HG03342 (cell line): ENCODE measurements at regions not wholly inside any gene's neighbourhood (a gene's known extent, or its start where the extent isn't known, plus 50 kb on each side); places are given as distances from the start of the nearest gene placed in this dataset.

Experiments
- ATAC-seq: cut with Tn5 transposase; IDR thresholded peaks from one replicate; pipeline ENCODE4 v1.9.1; 2021; ENCODE audit warnings: mild to moderate bottlenecking, moderate library complexity; ENCODE audit not compliant: unreplicated experiment

DNA sequence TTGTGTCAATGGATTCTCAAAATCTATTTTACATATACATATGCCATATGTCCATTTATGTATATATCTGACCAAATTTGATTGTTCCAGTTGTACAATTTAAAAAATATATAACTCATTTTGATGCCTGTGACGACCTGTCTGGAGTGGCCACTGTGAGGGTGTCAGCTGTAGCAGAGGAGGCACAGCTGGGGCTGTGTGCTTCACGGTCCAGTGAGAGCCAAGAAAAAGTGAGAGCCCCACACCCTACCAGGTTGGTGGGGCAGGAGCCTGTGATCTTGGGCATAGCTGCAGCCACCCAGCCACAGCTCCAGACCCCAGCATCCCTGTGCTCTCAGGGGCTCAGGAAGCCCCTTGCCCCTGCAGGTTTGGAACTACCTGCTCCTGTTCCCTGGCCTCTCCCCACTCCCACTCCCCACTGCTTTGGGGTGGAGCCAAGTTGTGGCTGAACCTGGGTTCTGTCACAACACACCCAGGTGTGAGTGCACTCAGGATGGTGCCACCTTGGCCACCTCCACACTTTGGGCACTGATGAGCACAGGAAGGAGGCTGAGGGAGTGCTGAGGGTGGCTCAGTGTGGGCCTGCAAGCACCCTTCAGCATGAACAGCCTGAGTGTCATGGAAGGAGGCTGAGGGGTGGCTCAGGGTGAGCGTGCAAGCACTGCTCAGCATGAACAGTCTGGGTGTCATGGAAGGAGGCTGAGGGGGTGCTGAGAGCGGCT lies 161.1 kb upstream of the ROBO1 start:
- no peak for ATAC-seq

DNA sequence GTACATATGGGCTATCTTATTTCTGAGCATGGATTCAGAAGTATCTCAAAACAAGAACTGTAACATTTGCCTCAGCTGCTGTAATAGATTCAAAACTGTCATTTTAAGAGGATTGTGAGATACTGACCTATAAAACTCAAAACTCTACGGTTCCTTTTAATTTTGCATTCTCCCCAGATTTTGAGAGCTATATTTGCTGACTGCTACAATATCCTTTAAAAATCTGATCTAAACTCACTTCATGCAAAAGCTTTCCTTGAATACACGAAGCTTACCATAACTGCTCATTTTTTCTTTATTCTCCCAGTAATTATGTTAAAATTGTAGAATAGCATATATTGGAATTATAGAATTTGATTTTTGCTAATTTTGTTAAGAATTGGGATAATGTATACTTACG lies 158.7 kb upstream of the ROBO1 start:
- no peak for ATAC-seq

DNA sequence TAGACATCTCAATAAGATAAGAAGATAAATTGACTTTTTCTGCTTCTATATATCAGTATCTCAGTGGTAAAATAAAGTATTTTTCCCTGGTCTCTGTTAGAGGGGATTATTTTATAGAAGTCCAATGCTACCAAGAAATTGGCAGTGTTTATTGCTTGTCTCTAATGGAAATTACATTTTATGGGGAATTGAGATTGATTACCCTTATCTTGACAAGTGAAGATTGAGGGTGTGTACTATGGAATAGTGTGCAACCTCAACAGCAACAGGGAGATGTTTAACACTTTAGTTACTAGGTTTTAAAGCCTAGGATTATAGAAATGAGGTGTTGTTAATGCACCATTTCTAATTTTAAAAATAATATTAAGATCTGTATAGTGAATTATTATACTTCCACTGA lies 154.8 kb upstream of the ROBO1 start:
- no peak for ATAC-seq

DNA sequence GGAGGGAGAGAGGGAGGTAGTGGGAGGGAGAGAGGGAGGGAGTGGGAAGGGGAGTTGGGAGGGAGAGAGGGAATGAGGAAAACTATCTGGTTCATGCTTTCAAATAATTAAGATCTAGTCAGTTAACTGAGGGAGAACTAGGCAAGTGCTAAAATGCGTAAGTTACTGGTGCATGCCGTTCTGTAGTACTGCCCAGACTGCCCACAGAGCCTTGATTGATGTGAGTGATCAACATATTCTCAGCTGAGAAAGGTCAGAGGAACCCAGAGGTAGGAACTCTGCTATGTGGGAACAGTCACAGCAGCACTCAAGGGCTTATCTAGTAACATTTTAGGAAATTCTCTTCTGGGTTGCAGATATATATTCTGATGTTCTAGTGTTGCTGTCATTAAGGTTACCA lies 149.8 kb upstream of the ROBO1 start:
- no peak for ATAC-seq

DNA sequence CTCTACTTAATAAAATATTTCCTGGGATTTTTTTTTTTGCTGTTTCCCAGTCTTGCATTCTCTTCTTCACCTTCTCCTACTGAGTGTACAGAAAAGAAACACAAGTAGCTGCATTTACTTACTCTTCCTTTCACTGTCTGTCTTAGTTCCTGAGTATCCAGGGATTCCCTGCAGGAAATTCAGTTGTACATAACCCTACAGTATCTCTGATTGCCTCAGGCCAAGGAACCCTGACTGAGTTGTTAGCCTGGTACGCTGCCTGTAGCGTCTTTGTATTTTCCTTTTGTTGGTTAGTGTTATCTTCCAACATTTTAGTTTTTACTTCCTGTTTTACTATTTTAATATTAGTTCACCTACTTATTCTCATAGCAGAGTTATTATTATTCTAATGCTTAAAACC lies 142.5 kb upstream of the ROBO1 start:
- no peak for ATAC-seq

DNA sequence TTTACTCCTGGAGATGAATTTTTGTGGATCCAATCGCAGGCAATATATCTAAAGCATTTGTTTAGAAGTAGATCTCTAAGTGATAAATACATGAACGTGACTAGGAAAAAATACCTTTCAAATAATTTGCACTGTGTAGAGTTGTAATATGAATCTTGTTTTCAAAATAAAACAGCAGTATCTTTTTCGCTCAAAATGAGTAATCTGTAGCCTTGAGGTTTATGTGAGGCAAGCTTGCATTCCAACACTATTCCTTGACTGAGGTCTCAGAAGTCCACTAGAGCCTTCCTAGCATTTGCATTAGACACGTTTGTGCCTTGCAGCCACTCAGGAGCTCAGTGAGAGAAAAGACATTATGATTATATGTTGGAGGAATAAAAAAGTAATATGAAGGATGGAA lies 138.3 kb upstream of the ROBO1 start:
- no peak for ATAC-seq

DNA sequence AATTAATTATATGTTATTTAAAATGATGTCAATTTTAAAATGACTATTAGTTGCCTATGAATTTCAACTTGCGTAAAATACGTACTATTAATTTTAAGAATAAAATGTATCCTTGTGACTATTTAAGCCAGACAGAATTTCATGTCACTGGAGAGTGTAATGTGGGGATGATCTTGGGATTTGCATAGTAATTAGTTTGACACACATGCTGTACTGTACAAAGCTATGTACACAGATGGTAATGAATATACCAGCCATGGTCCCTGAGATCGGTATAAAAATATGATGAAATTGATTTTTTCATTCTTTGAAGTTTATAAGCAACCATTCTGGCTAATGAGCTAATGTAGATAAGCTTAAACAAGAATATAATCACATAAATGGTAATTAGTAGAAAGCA lies 134.4 kb upstream of the ROBO1 start:
- no peak for ATAC-seq

DNA sequence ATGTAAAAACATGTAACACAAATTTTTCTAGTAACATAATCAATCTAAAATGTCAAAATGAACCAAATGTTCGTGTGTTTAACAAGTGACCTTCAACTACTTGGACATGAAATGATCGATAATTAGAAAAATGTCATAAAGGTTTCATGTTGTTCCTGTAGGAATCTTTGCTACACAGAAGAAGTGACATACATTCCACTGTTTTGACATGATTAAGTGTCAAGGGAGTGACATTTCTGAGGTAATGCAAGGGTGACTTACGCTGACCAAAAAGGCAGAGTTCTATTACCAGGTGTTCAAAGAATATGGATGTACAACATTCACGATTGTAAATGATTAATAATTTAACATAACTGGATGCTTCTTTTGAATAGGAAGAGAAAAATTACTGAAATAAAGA lies 131.1 kb upstream of the ROBO1 start:
- no peak for ATAC-seq

DNA sequence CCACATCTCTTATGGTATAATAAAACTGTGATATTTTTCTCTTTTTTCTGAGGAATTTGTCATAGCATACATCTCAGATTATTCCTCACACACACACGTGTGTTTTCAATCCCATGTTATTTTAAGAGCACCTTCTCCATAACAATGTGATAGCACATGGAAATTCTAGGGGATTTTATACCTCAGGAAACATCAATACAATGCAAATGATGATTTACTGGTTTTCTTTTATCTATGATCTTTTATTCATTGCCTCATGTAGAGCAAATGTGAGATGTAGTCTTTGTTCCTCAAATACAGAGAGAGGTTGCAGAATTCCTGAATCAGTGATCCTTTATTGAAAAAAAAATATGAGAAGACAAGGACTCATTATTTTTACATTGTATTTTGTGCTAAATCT lies 128.3 kb upstream of the ROBO1 start:
- ATAC-seq = no peak

DNA sequence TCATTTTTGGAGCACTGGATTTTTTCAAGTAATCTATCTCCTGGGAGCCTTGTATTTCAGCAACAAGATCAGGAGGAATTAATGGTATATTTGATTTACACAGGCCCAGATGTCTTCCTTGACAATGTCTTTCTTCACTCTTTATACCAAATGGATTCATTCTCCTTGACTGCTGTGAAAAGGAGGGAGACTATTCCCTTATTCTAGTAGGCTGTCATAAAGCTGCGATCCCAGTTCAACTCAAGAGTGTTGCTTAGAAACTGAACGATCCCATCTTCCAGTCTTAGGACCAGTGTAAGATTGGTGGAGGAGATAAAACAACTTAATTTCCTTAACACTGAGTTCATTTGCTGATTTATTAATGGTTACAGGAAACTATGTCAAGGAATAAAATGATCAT lies 119.4 kb upstream of the ROBO1 start:
- no peak for ATAC-seq

DNA sequence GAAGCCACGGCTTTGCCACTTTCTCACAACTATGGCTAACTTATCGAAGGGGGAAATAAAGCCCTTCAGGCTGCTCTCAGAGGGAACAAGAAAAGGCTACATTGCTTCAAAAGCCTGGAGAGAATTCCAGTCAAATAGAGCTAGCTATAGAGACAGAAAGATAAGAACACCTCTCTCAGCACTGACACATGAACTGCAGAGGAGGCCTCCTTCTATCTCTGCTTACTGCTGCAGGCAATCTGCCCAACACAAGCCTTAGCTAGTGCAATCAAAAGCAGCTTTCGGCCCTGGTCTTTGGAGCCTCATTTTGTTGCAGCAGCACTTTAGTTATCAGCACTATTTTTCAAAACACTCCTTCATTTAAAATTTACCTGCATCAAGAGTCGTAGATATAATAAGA lies 118.4 kb upstream of the ROBO1 start:
- ATAC-seq = no peak

DNA sequence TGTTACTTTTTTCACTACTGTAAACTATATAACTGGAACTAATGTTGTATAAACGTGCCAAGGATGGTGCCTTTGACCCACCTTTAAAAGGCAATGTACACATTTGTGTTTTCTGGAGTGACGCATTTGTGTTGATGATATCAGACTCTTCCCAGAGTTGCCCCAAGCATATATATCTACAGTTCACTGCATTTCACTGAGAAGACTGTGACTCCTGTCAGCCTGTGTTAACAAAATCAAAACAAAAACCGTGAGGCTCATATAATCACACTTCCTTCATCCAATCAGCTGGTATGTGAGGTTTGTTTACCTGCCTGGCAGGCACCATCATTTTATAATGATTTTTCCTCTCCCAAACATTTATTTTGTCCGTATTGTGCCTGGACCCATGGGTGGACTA lies 117.6 kb upstream of the ROBO1 start:
- no peak for ATAC-seq

DNA sequence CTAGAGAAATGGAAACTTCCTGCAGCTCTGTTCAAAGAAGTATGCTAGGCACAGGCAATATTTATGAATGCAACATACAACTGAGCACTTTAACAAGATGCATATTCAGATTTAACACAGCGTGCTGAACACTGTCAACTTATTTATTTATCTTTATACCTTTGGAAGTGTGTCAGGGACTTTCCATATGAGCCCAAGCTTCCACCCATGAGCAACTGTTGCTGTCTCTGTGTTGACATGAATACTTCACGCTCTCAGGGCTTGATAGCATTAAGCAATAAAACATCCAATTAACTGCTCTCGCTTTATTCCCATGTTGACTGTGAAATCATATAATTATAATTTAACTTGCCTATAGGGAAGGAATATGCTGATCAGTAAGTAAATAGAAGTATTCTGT lies 116.6 kb upstream of the ROBO1 start:
- ATAC-seq = no peak

DNA sequence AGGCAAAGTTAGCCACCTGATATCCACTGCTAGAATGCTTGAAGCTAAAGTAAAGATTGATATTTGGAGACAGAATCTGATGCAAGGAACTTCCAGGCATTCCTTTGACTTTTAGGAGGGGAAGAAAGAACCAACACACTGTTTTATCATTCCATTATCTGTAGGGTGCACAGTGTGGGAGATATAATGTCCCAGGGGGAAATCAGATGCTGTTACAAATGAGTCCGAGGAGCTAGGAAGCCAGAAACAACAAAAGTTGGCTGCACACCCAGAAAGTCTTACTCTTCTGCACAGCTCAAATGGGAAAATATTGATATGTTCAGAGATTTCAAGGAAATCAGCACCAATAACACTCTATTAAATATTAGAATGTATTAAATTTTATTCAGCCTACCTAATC lies 113.6 kb upstream of the ROBO1 start:
- no peak for ATAC-seq

DNA sequence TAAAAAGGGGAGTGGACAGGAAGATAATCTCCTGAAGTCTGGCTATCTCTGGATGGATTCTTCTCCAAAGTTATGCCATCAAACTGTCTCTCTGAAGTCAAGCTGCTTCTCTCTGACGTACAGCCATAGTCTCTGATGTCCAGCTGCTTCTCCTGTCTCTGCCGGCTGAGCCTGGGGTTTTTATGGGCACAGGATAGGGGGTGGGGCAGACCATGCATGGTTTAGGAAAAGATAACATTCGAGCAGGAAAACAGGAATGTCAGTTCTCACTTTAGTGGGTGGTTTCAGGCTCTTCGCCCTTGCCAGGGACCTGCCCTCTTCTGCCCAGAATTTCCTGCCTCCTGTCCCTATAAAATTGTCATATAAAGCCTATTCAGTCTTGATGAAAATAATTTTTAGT lies 110.9 kb upstream of the ROBO1 start:
- ATAC-seq = no peak

DNA sequence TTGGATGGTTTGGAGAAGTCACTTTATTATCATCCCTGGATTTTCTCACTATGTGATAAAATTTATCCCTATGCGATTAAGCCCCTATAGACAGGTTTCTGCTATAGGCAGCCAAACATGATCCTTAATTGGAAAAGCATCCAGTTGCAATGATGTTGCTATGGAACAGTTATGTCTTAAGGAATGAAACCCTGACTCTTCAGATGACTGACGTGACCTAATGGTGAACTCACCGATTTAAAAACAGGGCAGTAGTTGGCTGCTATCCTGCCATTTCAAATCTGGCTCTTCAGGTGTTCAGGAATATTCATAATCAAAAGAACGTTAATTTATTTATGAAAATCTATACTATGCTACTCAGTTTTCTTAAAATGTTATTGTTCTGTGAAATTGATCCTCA lies 106.8 kb upstream of the ROBO1 start:
- no peak for ATAC-seq

DNA sequence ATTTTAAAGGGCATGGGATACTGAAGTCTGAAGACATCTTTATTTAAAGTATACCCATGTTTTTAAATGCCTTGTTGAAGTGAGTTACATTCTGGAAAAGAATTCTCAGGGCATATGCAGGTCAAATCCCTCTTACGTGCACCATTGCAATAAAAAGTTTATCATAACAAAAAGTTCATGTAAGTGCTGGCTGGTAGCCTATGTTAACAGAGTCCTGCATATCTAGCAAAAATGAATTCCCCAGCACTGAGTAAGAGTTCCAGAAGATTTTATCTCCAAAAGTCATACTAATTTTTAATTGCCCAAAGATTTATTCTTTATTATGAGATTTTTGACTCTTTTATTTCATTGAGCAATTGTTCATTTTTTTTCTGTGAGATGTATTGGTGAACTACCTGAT lies 104.7 kb upstream of the ROBO1 start:
- no peak for ATAC-seq

DNA sequence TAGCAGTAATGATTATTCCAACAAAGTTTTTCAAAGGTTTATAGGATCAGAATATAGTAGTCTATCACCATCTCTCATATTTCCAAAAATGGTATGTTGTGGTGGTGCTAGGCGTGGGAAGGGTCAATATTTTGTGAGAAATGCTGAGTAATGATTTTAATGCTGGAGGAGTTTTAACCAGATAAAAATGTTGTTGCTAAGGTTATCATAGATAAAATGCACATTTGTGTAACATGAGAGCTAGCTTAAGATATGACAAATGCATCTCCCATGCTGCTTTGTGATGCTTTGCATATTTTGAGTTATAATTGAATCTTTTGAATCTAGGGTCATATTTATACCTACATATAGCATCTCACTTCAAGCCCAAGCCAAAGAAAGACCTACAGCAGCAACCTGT lies 103.9 kb upstream of the ROBO1 start:
- no peak for ATAC-seq

DNA sequence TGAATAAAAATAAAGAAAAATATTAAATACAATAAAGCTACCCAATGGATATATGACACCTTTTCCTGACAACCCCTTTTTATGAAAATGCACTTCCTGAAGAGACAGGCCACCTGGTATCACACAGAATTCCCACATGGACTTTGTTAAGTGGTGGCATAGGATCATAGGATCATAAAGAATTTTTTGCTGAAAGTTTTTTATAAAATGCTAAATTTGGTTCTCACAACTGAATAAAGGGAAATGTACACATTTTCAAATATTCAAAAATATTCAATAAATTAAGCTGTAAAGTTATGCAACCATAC lies 102.5 kb upstream of the ROBO1 start:
- no peak for ATAC-seq

DNA sequence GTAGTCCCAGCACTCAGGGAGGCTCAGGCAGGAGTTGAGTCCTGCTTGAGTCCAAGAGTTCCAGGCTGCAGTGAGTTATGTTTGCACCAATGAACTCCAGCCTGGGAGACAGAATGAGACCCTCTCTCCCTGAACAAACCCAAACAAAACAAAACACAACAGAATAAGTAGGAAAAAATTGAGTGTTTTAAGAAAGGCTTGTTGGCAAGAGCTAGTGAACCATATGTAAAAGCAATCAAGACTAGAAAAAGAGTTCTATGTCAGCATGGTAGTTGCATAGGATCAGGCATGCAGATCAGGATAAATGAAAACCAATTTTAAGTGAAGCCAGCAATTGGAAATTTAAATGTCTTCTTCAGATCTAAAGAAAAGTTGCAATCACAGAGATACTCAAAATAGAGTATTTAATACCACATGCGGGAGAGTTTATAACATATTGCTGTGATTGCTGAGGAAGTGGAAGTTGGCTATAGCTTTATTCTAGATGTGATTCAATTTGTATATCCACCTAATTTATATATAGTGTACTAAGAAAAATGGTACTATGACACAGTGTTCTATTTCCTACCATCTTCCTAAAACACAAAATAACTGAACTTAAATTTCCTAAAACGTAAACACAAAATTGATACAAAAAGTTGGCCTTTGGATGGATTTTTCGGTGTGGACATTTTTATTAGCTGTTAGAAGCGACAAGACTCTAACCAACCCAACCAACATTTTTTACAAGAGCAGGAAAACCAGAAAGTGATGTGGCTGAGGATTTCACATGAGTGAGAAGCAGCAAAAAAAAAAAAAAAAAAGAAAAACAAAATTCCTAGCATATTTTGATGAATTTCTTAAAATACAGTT lies 101.9 kb upstream of the ROBO1 start:
- ATAC-seq = no peak

DNA sequence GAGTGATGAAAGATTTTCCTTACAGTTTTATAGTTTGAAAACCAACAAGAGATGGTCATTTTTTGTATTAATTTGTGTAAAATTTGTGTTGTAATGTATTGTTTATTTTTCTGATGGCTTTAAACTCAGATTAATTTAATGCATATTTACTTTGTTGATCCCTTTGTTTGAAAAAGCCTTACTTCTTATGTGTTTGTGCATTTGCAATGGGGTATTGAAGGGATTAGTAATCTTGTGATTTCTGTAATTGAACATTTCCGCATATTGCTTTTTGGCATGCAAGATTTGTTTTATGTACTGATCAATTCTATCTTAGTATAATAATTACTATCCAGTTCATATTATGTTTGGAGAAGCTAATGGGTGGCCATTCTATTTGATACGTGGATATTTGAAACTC lies 98.4 kb upstream of the ROBO1 start:
- ATAC-seq = no peak

DNA sequence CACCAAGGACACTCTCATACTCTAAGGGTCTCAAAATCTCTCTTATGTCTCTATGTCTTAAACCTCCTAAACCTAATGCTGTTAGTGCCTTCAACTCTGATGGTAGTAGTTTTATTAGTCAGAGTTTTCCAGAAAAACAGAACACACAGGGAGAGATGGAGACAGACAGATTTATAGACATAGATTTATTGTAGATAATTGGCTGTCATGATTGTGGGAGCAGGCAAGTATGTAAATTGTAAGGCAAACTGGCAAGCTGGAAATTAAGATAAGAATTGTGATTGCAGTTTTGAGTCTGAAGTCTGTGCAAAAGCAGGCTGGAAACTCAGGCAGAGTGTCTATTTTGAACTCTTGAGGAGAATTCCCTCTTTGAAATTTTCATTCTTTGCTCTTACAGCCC lies 96.3 kb upstream of the ROBO1 start:
- ATAC-seq = no peak

DNA sequence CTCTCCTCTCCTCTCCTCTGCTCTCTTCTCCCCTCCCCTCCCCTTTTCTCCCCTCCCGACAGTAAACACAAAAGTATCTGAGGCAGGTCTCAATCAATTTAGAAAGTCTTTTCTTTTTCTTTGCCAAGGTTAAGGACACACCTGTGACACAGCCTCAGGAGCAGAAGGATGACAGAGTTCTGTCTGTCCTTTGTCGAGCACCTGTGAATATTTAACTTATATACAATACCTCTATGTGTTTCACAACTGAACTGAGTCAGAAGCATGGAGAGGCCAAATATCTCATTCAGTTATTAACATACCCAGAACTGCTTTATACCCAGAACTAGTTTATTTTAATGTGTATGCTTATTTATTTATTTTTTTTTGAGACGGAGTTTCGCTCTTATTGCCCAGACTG lies 81.1 kb upstream of the ROBO1 start:
- no peak for ATAC-seq
